Ectodermal cell (in vitro differentiated cells): ENCODE measurements at regions not wholly inside any gene's neighbourhood (a gene's known extent, or its start where the extent isn't known, plus 50 kb on each side); places are given as distances from the start of the nearest gene placed in this dataset.

Experiments
- H3K27ac ChIP-seq: 2 replicates; pipeline ENCODE4 v1.7.0; 2013; ENCODE audit warnings: mild to moderate bottlenecking, low read depth, low read length; ENCODE audit not compliant: insufficient read depth, poor library complexity, severe bottlenecking
- H3K27me3 ChIP-seq: 2 replicates; pipeline ENCODE4 v1.7.0; 2013; ENCODE audit warnings: mild to moderate bottlenecking, low read length; ENCODE audit not compliant: insufficient read depth, control insufficient read depth, poor library complexity, severe bottlenecking
- H3K36me3 ChIP-seq: one replicate; pipeline ENCODE4 v1.7.0; 2013; ENCODE audit warnings: low read length; ENCODE audit not compliant: control insufficient read depth, insufficient read depth
- H3K4me1 ChIP-seq: one replicate; pipeline ENCODE4 v1.7.0; 2013; ENCODE audit warnings: low read length; ENCODE audit not compliant: control insufficient read depth, insufficient read depth
- H3K4me3 ChIP-seq: 2 replicates; pipeline ENCODE4 v1.7.0; 2013; ENCODE audit warnings: low read depth, low read length, control low read depth; ENCODE audit not compliant: insufficient read depth
- H3K9me3 ChIP-seq: 2 replicates; pipeline ENCODE4 v1.7.0; 2013; ENCODE audit warnings: mild to moderate bottlenecking, low read length, moderate library complexity; ENCODE audit not compliant: control insufficient read depth
- WGBS, 2 experiments: methylation state at CpG; one replicate each; pipeline ENCODE4 v1.1.7; 2013; ENCODE audit warnings: missing lambda C conversion rate in 2 of 2; 5-methylcytosine and 5-hydroxymethylcytosine counted together

GRCh38 chr14:49999146-49999761, 106.4 kb downstream of the ARF6 start:
- H3K27me3 ChIP-seq = peaks cover 47% of the 10 kb centered on the region
- peaks cover 11% of the 10 kb centered on the region for H3K4me1 ChIP-seq
- H3K4me3 ChIP-seq = no peak overlapping the region
- 69 to 79% methylated on average over 5 of the region's 5 CpGs for WGBS, 2 experiments
- no peaks in the 10 kb centered on the region for H3K9me3 ChIP-seq
- H3K36me3 ChIP-seq = no peaks in the 10 kb centered on the region
- no peak overlapping the region for H3K27ac ChIP-seq

- Histone ChIP-seq H3K36me3 (no peaks in the 10 kb centered on the region), H3K9me3 (no peaks in the 10 kb centered on the region), H3K27ac (no peak overlapping the region), H3K4me1 (peaks cover 11% of the 10 kb centered on the region), H3K4me3 (no peak overlapping the region), H3K27me3 (peaks cover 53% of the 10 kb centered on the region)
- WGBS, 2 experiments = 37 to 42% methylated on average over 13 of the region's 13 CpGs
Measured at GRCh38 chr14:49999826-50000379, 107.0 kb downstream of the ARF6 start.

- H3K27me3 ChIP-seq = peaks cover 60% of the 10 kb centered on the region
- H3K27ac ChIP-seq = no peak overlapping the region
- 25 to 30% methylated on average over 10 of the region's 10 CpGs for WGBS, 2 experiments
- no peak overlapping the region for H3K4me3 ChIP-seq
- H3K4me1 ChIP-seq = peaks cover 11% of the 10 kb centered on the region
- H3K36me3 ChIP-seq = no peaks in the 10 kb centered on the region
- no peaks in the 10 kb centered on the region for H3K9me3 ChIP-seq
Measured at GRCh38 chr14:50000380-50001150, 107.7 kb downstream of the ARF6 start.

GRCh38 chr14:50001151-50001998, 108.5 kb downstream of the ARF6 start:
- no peaks in the 10 kb centered on the region for H3K36me3 ChIP-seq
- no peaks in the 10 kb centered on the region for H3K9me3 ChIP-seq
- peaks cover 11% of the 10 kb centered on the region for H3K4me1 ChIP-seq
- peaks cover 62% of the 10 kb centered on the region for H3K27me3 ChIP-seq
- H3K4me3 ChIP-seq = no peak overlapping the region
- 33 to 39% methylated on average over 23 of the region's 23 CpGs for WGBS, 2 experiments
- H3K27ac ChIP-seq = no peak overlapping the region

- WGBS, 2 experiments = 87% methylated on average over 10 of the region's 10 CpGs
- Histone ChIP-seq H3K4me3 (no peak overlapping the region), H3K36me3 (no peaks in the 10 kb centered on the region), H3K9me3 (no peaks in the 10 kb centered on the region), H3K4me1 (peaks cover 11% of the 10 kb centered on the region), H3K27ac (no peak overlapping the region), H3K27me3 (peaks cover 62% of the 10 kb centered on the region)
Measured at GRCh38 chr14:50001999-50002925, 109.4 kb downstream of the ARF6 start.

- Histone ChIP-seq H3K36me3 (no peaks in the 10 kb centered on the region), H3K4me1 (peaks cover 11% of the 10 kb centered on the region), H3K27me3 (peaks cover 62% of the 10 kb centered on the region), H3K27ac (no peak overlapping the region), H3K9me3 (no peaks in the 10 kb centered on the region), H3K4me3 (no peak overlapping the region)
- 46 to 48% methylated on average over 7 of the region's 7 CpGs for WGBS, 2 experiments
Measured at GRCh38 chr14:50002926-50003212, 110.0 kb downstream of the ARF6 start.

- 12 to 13% methylated on average over 54 of the region's 54 CpGs for WGBS, 2 experiments
- H3K27me3 ChIP-seq = peaks cover 62% of the 10 kb centered on the region
- peaks cover 11% of the 10 kb centered on the region for H3K4me1 ChIP-seq
- no peak overlapping the region for H3K27ac ChIP-seq
- peak overlapping the region; percentile 26 for H3K4me3 ChIP-seq
- H3K36me3 ChIP-seq = no peaks in the 10 kb centered on the region
- H3K9me3 ChIP-seq = no peaks in the 10 kb centered on the region
Measured at GRCh38 chr14:50003213-50004021, 110.5 kb downstream of the ARF6 start.

- Histone ChIP-seq H3K27ac (no peak overlapping the region), H3K27me3 (peaks cover 46% of the 10 kb centered on the region)
- 96 to 97% methylated on average over 4 of the region's 4 CpGs for WGBS, 2 experiments
Measured at GRCh38 chr14:50006141-50006540, 110.2 kb downstream of the VCPKMT start.

More at GRCh38 chr14:50006141-50006540, 110.2 kb downstream of the VCPKMT start:
- no peaks in the 10 kb centered on the region for H3K4me1 ChIP-seq
- no peaks in the 10 kb centered on the region for H3K9me3 ChIP-seq
- no peak overlapping the region for H3K4me3 ChIP-seq
- H3K36me3 ChIP-seq = no peaks in the 10 kb centered on the region
